BLaER1 treated with 17β-estradiol and CSF1 and Interleukin-3, amounts not matched to agents 10 nM and 100 nM (cell line): ENCODE measurements at regions not wholly inside any gene's neighbourhood (a gene's known extent, or its start where the extent isn't known, plus 50 kb on each side); places are given as distances from the start of the nearest gene placed in this dataset.
"Not testable (repeated sequence)": the region's sequence is repeated elsewhere in the genome, so short reads cannot be mapped to it uniquely, and the experiment has no call there.

Source experiments
- H3K27ac ChIP-seq, 11 experiments: shearing (Covaris generic); formaldehyde crosslinking; 2 replicates each; pipeline ENCODE4 v1.8.1; 2022
- H3K27me3 ChIP-seq, 11 experiments: shearing (Covaris generic); formaldehyde crosslinking; 2 replicates each; pipeline ENCODE4 v1.8.1; 2022
- H3K36me3 ChIP-seq, 11 experiments: shearing (Covaris generic); formaldehyde crosslinking; 2 replicates each; pipeline ENCODE4 v1.8.1; 2022
- H3K4me1 ChIP-seq, 10 experiments: shearing (Covaris generic); formaldehyde crosslinking; 2 replicates each; pipeline ENCODE4 v1.8.1; 2022
- H3K4me2 ChIP-seq, 11 experiments: shearing (Covaris generic); formaldehyde crosslinking; 2 replicates each; pipeline ENCODE4 v1.8.1; 2022
- H3K4me3 ChIP-seq, 10 experiments: shearing (Covaris generic); formaldehyde crosslinking; 2 replicates each; pipeline ENCODE4 v1.8.1; 2022
- H3K9ac ChIP-seq, 11 experiments: shearing (Covaris generic); formaldehyde crosslinking; 2 replicates each; pipeline ENCODE4 v1.8.1; 2022
- H3K9me3 ChIP-seq, 11 experiments: shearing (Covaris generic); formaldehyde crosslinking; replicated peaks in 1 of 11; 2 replicates each; pipeline ENCODE4 v1.8.1; 2022
- H4K20me1 ChIP-seq, 11 experiments: shearing (Covaris generic); formaldehyde crosslinking; 2 replicates each; pipeline ENCODE4 v1.8.1; 2022
- Cebpa-rat ChIP-seq, 11 experiments: shearing (Covaris generic); IDR thresholded peaks; 2 replicates each; pipeline ENCODE4 v1.8.1; 2022

DNA sequence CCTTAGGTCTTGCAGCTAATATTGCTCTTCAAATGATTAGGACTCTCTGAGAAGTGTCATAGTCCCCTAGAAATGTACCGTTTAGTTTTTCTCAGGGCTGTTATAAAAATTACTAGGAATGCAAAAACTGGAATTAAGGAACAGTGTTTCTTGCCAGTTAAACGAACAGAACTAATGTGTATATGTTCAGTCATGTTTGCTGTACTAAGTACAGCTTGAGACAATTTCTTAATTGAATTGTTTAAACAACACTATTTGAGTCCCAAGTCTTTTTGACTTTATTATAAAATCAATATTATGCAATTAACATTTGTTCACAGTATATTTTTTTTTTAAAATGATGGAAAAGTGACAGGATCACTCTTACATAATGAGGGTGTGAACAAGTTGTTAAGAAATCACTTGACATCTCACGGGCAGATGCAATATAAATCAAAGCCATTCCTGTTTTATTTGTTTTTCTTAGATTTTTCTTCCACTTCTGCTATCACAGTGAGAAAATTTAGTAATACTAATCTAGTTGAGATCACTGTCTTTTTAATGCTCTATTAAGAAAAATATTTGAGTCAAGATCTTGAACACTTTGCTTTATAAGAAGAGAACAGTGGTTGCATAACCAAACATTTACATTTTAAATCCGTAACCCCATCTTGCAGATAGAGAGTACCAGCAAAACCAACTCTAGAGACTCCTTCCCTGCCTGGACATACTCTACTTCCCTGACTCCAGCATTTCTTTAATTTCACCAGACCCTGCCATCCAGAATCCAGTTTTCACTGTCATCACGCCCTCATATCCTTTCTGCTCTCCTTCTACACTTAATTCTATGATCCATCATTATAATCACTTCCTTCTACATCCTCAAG is 140.7 kb upstream of the KITLG start:
- no peaks in the 10 kb centered on the region for H3K27me3 ChIP-seq
- no peak overlapping the region for H3K4me2 ChIP-seq
- no peaks in the 10 kb centered on the region for H4K20me1 ChIP-seq
- H3K4me1 ChIP-seq, result peaks cover 0 to 5% (median 0%) of the 10 kb centered on the region in 10 experiments; a peak in 1 of 20 replicates
- no peak overlapping the region for H3K27ac ChIP-seq
- H3K36me3 ChIP-seq, result no peaks in the 10 kb centered on the region
- H3K9ac ChIP-seq, result no peak overlapping the region
- H3K4me3 ChIP-seq, result no peak overlapping the region
- no peak for TF ChIP-seq Cebpa-rat (IDR thresholded peaks at IDR 0.05)
- H3K9me3 ChIP-seq, result no peaks in the 10 kb centered on the region

DNA sequence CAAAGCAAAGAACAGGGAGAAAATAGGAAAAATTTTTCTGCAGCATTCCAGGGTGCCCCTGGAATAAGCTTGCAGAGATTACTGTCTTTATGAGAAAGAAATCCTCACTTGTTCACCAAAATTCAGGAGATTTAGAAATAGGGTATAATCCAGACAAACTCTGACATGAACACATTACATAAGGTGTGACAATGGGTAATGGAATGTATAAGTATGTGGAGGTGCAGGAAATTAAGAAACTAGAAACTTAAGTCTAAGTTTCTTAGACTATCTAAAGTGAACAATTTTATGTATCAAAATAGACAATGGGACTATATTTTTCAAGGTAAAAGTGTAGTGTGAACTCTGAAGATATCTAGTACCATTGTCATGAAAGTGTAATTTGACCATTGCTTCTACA is 140.0 kb upstream of the KITLG start:
- H3K36me3 ChIP-seq, result no peaks in the 10 kb centered on the region
- TF ChIP-seq Cebpa-rat (IDR thresholded peaks at IDR 0.05), result no peak
- no peak overlapping the region for H3K4me2 ChIP-seq
- H3K9me3 ChIP-seq, result no peaks in the 10 kb centered on the region
- peaks cover 0 to 5% (median 0%) of the 10 kb centered on the region in 10 experiments; a peak in 1 of 20 replicates for H3K4me1 ChIP-seq
- no peak overlapping the region for H3K9ac ChIP-seq
- H3K27me3 ChIP-seq, result no peaks in the 10 kb centered on the region
- H4K20me1 ChIP-seq, result no peaks in the 10 kb centered on the region
- H3K27ac ChIP-seq, result no peak overlapping the region
- H3K4me3 ChIP-seq, result no peak overlapping the region

DNA sequence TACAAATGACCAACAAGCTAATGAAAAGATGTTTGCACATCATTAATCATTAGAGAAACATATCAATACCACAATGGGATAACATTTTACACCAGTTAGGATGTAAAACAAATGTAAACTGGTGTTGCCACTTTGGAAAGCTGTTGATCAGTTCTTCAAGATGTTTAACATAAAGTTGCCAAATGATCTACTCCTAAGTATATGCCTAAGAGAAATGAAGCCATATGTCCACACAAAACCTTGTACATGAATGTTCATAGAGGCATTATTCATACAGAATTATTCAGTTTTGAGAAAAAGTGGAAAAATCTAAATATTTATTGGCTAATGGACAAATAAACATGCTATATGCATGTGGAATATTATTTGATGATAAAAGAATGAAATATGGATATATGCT is 136.9 kb upstream of the KITLG start:
- Histone ChIP-seq H3K4me3 (no peak overlapping the region), H3K9ac (no peak overlapping the region), H4K20me1 (no peaks in the 10 kb centered on the region), H3K4me1 (peaks cover 0 to 5% (median 0%) of the 10 kb centered on the region in 10 experiments; a peak in 1 of 20 replicates), H3K36me3 (no peaks in the 10 kb centered on the region), H3K9me3 (0 out of 22 replicates have a peak, but pooled peaks cover 0 to 3% (median 0%) of the 10 kb centered on the region in 11 experiments), H3K4me2 (no peak overlapping the region), H3K27ac (no peak overlapping the region), H3K27me3 (no peaks in the 10 kb centered on the region)
- TF ChIP-seq Cebpa-rat (IDR thresholded peaks at IDR 0.05), result no peak

DNA sequence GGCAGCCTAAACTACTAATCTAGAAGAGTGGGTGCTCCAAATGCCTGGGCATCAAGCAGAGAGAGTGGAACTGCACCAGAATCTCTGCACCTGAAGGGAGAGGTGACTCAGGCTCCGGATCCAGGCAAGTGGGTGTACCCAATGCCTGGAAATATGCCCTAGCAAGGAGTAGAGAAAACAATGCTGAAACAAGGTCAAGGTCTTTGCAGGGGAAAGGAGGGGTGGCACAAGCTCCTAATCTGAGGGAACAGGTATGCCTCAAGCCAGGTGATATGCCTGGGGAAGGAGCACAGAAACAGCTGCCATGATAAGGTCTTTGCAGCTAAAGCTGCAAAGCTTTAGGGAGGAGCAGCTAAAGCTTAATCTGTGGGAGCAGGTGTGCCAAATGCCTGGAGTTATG is 136.0 kb upstream of the KITLG start:
- no peak overlapping the region for H3K9ac ChIP-seq
- no peak overlapping the region for H3K4me3 ChIP-seq
- peaks cover 0 to 5% (median 0%) of the 10 kb centered on the region in 10 experiments; a peak in 1 of 20 replicates for H3K4me1 ChIP-seq
- no peak overlapping the region for H3K27ac ChIP-seq
- H3K27me3 ChIP-seq, result no peaks in the 10 kb centered on the region
- peak overlapping the region in 1 of 11 experiments; percentile 44; a peak in 1 of 22 replicates for H3K4me2 ChIP-seq
- H3K36me3 ChIP-seq, result no peaks in the 10 kb centered on the region
- TF ChIP-seq Cebpa-rat (IDR thresholded peaks at IDR 0.05), result no peak
- 0 out of 22 replicates have a peak, but pooled peaks cover 0 to 3% (median 0%) of the 10 kb centered on the region in 11 experiments for H3K9me3 ChIP-seq
- H4K20me1 ChIP-seq, result no peaks in the 10 kb centered on the region

DNA sequence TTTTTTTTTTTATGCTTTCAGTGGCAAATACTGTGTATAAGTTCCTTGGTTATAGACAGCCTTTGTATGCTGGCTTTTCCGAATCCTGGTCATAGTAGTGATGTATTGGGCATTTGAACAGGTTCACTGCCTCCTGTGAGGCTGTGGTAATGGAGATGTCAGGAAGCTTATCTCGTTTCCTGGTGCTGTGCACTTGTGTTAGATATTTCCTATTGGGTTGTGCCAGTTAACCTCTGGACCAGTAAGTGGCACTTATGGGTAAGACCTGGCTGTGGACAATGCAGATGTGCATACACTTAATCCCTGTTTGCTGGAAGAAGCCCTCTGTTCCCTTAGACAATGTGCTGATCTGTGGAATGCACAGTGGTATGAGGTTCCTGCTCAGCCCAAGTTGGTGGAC is 135.4 kb upstream of the KITLG start:
- no peak overlapping the region for H3K27ac ChIP-seq
- no peaks in the 10 kb centered on the region for H3K36me3 ChIP-seq
- 0 out of 22 replicates have a peak, but pooled peaks cover 0 to 3% (median 0%) of the 10 kb centered on the region in 11 experiments for H3K9me3 ChIP-seq
- H3K9ac ChIP-seq, result no peak overlapping the region
- peaks cover 0 to 5% (median 0%) of the 10 kb centered on the region in 10 experiments; a peak in 1 of 20 replicates for H3K4me1 ChIP-seq
- no peak overlapping the region; a peak in 1 of 22 replicates for H3K4me2 ChIP-seq
- no peak for TF ChIP-seq Cebpa-rat (IDR thresholded peaks at IDR 0.05)
- H3K27me3 ChIP-seq, result no peaks in the 10 kb centered on the region
- H3K4me3 ChIP-seq, result no peak overlapping the region
- H4K20me1 ChIP-seq, result no peaks in the 10 kb centered on the region

DNA sequence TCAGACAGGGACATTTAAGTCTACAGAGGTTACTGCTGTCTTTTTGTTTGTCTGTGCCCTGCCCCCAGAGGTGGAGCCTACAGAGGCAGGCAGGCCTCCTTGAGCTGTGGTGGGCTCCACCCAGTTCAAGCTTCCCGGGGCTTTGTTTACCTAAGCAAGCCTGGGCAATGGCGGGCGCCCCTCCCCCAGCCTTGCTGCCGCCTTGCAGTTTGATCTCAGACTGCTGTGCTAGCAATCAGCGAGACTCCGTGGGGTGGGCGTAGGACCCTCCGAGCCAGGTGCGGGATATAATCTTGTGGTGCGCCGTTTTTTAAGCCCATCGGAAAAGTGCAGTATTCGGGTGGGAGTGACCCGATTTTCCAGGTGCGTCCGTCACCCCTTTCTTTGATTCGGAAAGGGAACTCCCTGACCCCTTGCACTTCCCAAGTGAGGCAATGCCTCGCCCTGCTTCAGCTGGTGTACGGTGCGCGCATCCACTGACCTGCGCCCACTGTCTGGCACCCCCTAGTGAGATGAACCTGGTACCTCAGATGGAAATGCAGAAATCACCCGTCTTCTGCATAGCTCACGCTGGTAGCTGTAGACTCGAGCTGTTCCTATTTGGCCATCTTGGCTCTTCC is 134.1 kb upstream of the KITLG start:
- H3K9me3 ChIP-seq, H3K9ac ChIP-seq, H3K4me2 ChIP-seq, H3K4me3 ChIP-seq, H3K27ac ChIP-seq, H4K20me1 ChIP-seq, H3K4me1 ChIP-seq, H3K27me3 ChIP-seq, H3K36me3 ChIP-seq: not testable (repeated sequence)

DNA sequence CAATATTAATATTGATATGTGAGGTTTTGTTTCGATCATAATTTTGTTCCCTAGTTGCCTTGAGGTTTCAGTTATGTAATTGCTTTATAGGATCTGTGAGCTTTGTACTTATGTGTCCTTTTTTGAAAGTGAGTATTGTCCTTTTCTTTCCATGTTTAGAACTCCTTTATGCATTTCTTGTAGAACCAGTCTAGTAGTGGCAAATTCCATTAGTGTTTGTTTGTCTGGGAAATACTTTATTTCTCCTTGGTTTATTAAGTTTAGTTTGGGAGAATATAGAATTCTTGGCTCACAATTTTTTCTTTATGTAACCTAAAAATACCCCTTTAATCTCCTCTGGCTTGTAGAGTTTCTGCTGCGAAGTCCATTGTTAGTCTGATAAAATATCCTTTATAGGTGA is 127.5 kb upstream of the KITLG start:
- Histone ChIP-seq H3K9me3 (peaks cover 0 to 18% (median 0%) of the 10 kb centered on the region in 11 experiments; a peak in 5 of 22 replicates), H3K4me1 (no peaks in the 10 kb centered on the region), H4K20me1 (no peaks in the 10 kb centered on the region), H3K4me2 (no peak overlapping the region), H3K9ac (no peak overlapping the region), H3K27ac (no peak overlapping the region), H3K36me3 (no peaks in the 10 kb centered on the region), H3K27me3 (no peaks in the 10 kb centered on the region), H3K4me3 (no peak overlapping the region)
- TF ChIP-seq Cebpa-rat (IDR thresholded peaks at IDR 0.05), result no peak

DNA sequence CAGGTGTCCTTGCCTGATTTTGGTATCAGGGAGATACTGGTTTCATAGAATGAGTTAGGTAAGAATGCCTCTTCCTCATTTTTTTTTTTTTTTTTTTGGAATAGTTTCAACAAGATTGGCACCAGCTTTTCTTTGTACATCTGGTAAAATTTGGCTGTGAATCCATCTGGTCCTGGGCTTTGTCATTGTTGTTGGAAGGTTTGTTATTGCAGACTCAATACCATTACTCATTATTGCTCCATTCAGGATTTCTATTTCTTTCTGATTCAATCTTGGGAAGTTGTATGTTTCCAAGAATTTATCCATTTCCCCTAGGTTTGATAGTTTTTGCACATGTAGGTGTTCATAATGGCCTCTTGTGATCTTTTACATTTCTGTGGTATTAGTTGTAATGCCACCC is 126.0 kb upstream of the KITLG start:
- Histone ChIP-seq H3K4me2 (no peak overlapping the region), H4K20me1 (no peaks in the 10 kb centered on the region), H3K9ac (no peak overlapping the region), H3K4me1 (no peaks in the 10 kb centered on the region), H3K9me3 (peaks cover 0 to 18% (median 0%) of the 10 kb centered on the region in 11 experiments; a peak in 5 of 22 replicates), H3K27ac (no peak overlapping the region), H3K4me3 (no peak overlapping the region), H3K27me3 (no peaks in the 10 kb centered on the region), H3K36me3 (no peaks in the 10 kb centered on the region)
- TF ChIP-seq Cebpa-rat (IDR thresholded peaks at IDR 0.05), result no peak

DNA sequence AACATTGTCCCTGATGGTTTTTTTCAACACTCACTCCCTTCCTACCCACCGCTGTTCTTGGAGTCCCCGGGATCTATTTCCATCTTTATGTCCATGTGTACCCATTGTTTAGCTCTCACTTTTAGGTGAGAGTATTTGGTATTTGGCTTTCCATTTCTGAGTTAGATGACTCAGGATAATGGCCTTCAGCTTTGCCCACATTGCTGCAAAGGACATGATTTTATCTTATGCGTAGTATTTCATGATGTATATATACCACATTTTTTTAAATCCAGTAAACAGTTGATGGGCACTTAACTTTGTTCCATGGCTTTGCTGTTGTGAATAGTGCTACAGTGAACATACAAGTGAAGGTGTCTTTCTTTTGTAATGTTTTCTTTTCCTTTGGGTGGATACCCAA is 123.5 kb upstream of the KITLG start:
- H3K27ac ChIP-seq, result no peak overlapping the region
- TF ChIP-seq Cebpa-rat (IDR thresholded peaks at IDR 0.05), result no peak
- no peak overlapping the region for H3K4me2 ChIP-seq
- H3K4me1 ChIP-seq, result no peaks in the 10 kb centered on the region
- H3K9ac ChIP-seq, result no peak overlapping the region
- H4K20me1 ChIP-seq, result no peaks in the 10 kb centered on the region
- no peak overlapping the region for H3K4me3 ChIP-seq
- peaks cover 0 to 18% (median 0%) of the 10 kb centered on the region in 11 experiments; a peak in 5 of 22 replicates for H3K9me3 ChIP-seq
- no peaks in the 10 kb centered on the region for H3K27me3 ChIP-seq
- no peaks in the 10 kb centered on the region for H3K36me3 ChIP-seq
